HG03280 (cell line): ENCODE measurements at regions not wholly inside any gene's neighbourhood (a gene's known extent, or its start where the extent isn't known, plus 50 kb on each side); places are given as distances from the start of the nearest gene placed in this dataset.

Experiments
- ATAC-seq: cut with Tn5 transposase; IDR thresholded peaks from one replicate; pipeline ENCODE4 v1.9.1; 2021; ENCODE audit warnings: mild to moderate bottlenecking, moderate library complexity; ENCODE audit not compliant: unreplicated experiment

- ATAC-seq, result no peak
Observed at GRCh38 chr1:239538239-239538988, 152.0 kb downstream of the CHRM3 start.

- ATAC-seq, result no peak
Observed at GRCh38 chr1:239539051-239539450, 152.7 kb downstream of the CHRM3 start.

- ATAC-seq, result no peak
Observed at GRCh38 chr1:239539812-239540211, 153.4 kb downstream of the CHRM3 start.

- no peak for ATAC-seq
Observed at GRCh38 chr1:239543873-239544272, 157.5 kb downstream of the CHRM3 start.

- ATAC-seq, result no peak
Observed at GRCh38 chr1:239545466-239545865, 159.1 kb downstream of the CHRM3 start.

GRCh38 chr1:239547987-239548386, 161.6 kb downstream of the CHRM3 start:
- no peak for ATAC-seq

- ATAC-seq, result no peak
Observed at GRCh38 chr1:239550178-239550577, 163.8 kb downstream of the CHRM3 start.

GRCh38 chr1:239555350-239555749, 169.0 kb downstream of the CHRM3 start:
- ATAC-seq, result no peak

GRCh38 chr1:239558559-239558958, 172.2 kb downstream of the CHRM3 start:
- ATAC-seq, result no peak

GRCh38 chr1:239558991-239559390, 172.6 kb downstream of the CHRM3 start:
- ATAC-seq, result no peak

- ATAC-seq, result no peak
Observed at GRCh38 chr1:239560921-239561320, 174.6 kb downstream of the CHRM3 start.

- no peak for ATAC-seq
Observed at GRCh38 chr1:239562095-239562494, 175.7 kb downstream of the CHRM3 start.

- ATAC-seq, result no peak
Observed at GRCh38 chr1:239563681-239564080, 177.3 kb downstream of the CHRM3 start.

- no peak for ATAC-seq
Observed at GRCh38 chr1:239566074-239566473, 179.7 kb downstream of the CHRM3 start.

- no peak for ATAC-seq
Observed at GRCh38 chr1:239570878-239571277, 184.5 kb downstream of the CHRM3 start.

GRCh38 chr1:239572183-239572582, 185.8 kb downstream of the CHRM3 start:
- no peak for ATAC-seq

- no peak for ATAC-seq
Observed at GRCh38 chr1:239574112-239574511, 187.7 kb downstream of the CHRM3 start.

- ATAC-seq, result no peak
Observed at GRCh38 chr1:239575113-239575512, 188.7 kb downstream of the CHRM3 start.

GRCh38 chr1:239583536-239583935, 197.2 kb downstream of the CHRM3 start:
- no peak for ATAC-seq

- ATAC-seq, result no peak
Observed at GRCh38 chr1:239586128-239586527, 199.8 kb downstream of the CHRM3 start.

GRCh38 chr1:239587066-239587465, 200.7 kb downstream of the CHRM3 start:
- no peak for ATAC-seq

- no peak for ATAC-seq
Observed at GRCh38 chr1:239587574-239588369, 201.4 kb downstream of the CHRM3 start.
